ENCODE measurements at regions not wholly inside any gene's neighbourhood (a gene's known extent, or its start where the extent isn't known, plus 50 kb on each side); places are given as distances from the start of the nearest gene placed in this dataset.

- no peak for TF ChIP-seq YY1 (IDR thresholded peaks at IDR 0.05; ENCODE audit: insufficient read depth, insufficient read length)
- no peak for TF ChIP-seq SUZ12 (IDR thresholded peaks at IDR 0.05; ENCODE audit: extremely low read depth, insufficient read depth, insufficient read length)
Observed at GRCh38 chr1:74952786-74953185, 181.4 kb upstream of the LHX8 start.
